A549 (cell line): ENCODE measurements at regions not wholly inside any gene's neighbourhood (a gene's known extent, or its start where the extent isn't known, plus 50 kb on each side); places are given as distances from the start of the nearest gene placed in this dataset.

Experiments
- CTCF ChIP-seq: fragments of >200 bp; sonication (Bioruptor Twin); formaldehyde crosslinking; IDR thresholded peaks from 3 replicates; pipeline ENCODE4 v1.5.1; 2016
- ELK1 ChIP-seq: fragments of 150-350 bp; IDR thresholded peaks from 2 replicates; pipeline ENCODE4 v1.6.1; 2014; ENCODE audit warnings: low read depth, mild to moderate bottlenecking, low read length
- FOSB ChIP-seq: fragments of 250-450 bp; sonication (Bioruptor Pico); IDR thresholded peaks from 2 replicates; pipeline ENCODE4 v1.5.0; 2020; ENCODE audit warnings: mild to moderate bottlenecking, moderate library complexity
- HDAC2 ChIP-seq: fragments of 200-600 bp; sonication (generic); IDR thresholded peaks from 2 replicates; pipeline ENCODE4 v1.6.1; 2016
- HOXA7 ChIP-seq: fragments of 250-450 bp; sonication (Bioruptor Pico); IDR thresholded peaks from 2 replicates; pipeline ENCODE4 v1.5.0; 2020; ENCODE audit warnings: mild to moderate bottlenecking, moderate library complexity
- JUN ChIP-seq, 2 experiments: fragments of >200 bp; sonication (Bioruptor Twin); formaldehyde crosslinking; IDR thresholded peaks; 2 replicates in 1 of 2; 3 replicates in 1 of 2; pipeline ENCODE4 v1.6.1; 2016 to 2017
- MAFK ChIP-seq: fragments of 450-650 bp; IDR thresholded peaks from 2 replicates; pipeline ENCODE4 v1.6.1; 2014; ENCODE audit not compliant: partially characterized antibody
- MAX ChIP-seq: IDR thresholded peaks from 2 replicates; pipeline ENCODE4 v1.6.1; 2012
- REST ChIP-seq: fragments of 200-600 bp; sonication (generic); IDR thresholded peaks from 2 replicates; pipeline ENCODE4 v1.6.1; 2016; ENCODE audit warnings: antibody characterized with exemption, mild to moderate bottlenecking, moderate library complexity

- TF ChIP-seq CTCF (no peak), MAFK (no peak), HOXA7 (CRISPR knock-in tag) (no peak), MAX (no peak), HDAC2 (no peak), REST (no peak), JUN (IDR thresholded peaks at IDR 0.05) (no peak), ELK1 (no peak), FOSB (CRISPR knock-in tag) (no peak)
Observed at GRCh38 chr2:78011251-78011650, 489.1 kb upstream of the LRRTM4 start.
